Esophagus muscularis mucosa (tissue), 3 donors: ENCODE measurements at regions not wholly inside any gene's neighbourhood (a gene's known extent, or its start where the extent isn't known, plus 50 kb on each side); places are given as distances from the start of the nearest gene placed in this dataset.

Experiments used
- POLR2A ChIP-seq: fragments of 450-650 bp; IDR thresholded peaks from one replicate; pipeline ENCODE4 v1.6.1; 2017; ENCODE audit warnings: antibody characterized with exemption, moderate library complexity, mild to moderate bottlenecking, low read depth
- POLR2AphosphoS5 ChIP-seq, 2 donors: sonication (generic); formaldehyde crosslinking; IDR thresholded peaks; one replicate each; pipeline ENCODE4 v1.6.1; 2017; ENCODE audit warnings: antibody characterized with exemption in 2 of 2
- TF ChIP-seq, protein P1 (sequence below), 3 experiments: fragments of 200-600 bp in 2 of 3; fragments of 450-650 bp in 1 of 3; sonication (generic) in 2 of 3; IDR thresholded peaks; one replicate each; pipeline ENCODE4 v1.5.1; 2017 to 2019; ENCODE audit warnings: antibody characterized with exemption in 3 of 3, mild to moderate bottlenecking in 2 of 3, moderate library complexity in 1 of 3

GRCh38 chr5:123719004-123719403 is 207.0 kb downstream of the CSNK1G3 start:
- no peak for TF ChIP-seq POLR2AphosphoS5 (IDR thresholded peaks at IDR 0.05)
- TF ChIP-seq POLR2A: no peak
- TF ChIP-seq, protein P1, sequence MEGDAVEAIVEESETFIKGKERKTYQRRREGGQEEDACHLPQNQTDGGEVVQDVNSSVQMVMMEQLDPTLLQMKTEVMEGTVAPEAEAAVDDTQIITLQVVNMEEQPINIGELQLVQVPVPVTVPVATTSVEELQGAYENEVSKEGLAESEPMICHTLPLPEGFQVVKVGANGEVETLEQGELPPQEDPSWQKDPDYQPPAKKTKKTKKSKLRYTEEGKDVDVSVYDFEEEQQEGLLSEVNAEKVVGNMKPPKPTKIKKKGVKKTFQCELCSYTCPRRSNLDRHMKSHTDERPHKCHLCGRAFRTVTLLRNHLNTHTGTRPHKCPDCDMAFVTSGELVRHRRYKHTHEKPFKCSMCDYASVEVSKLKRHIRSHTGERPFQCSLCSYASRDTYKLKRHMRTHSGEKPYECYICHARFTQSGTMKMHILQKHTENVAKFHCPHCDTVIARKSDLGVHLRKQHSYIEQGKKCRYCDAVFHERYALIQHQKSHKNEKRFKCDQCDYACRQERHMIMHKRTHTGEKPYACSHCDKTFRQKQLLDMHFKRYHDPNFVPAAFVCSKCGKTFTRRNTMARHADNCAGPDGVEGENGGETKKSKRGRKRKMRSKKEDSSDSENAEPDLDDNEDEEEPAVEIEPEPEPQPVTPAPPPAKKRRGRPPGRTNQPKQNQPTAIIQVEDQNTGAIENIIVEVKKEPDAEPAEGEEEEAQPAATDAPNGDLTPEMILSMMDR (IDR thresholded peaks at IDR 0.05): no peak
